Activated CD4-positive, alpha-beta T cell treated with anti-CD3 and anti-CD28 coated beads, Interleukin-2, amount 50 U/mL, for 24 hours (primary cell): ENCODE measurements at regions not wholly inside any gene's neighbourhood (a gene's known extent, or its start where the extent isn't known, plus 50 kb on each side); places are given as distances from the start of the nearest gene placed in this dataset.
"Not testable (repeated sequence)": the region's sequence is repeated elsewhere in the genome, so short reads cannot be mapped to it uniquely, and the experiment has no call there.

ENCODE experiments used
- DNase-seq, 2 donors: peaks; one replicate each; pipeline ENCODE4 v3.0.0-alpha.2; 2020; ENCODE audit warnings: low read depth in 1 of 2, low spot score in 1 of 2

DNA sequence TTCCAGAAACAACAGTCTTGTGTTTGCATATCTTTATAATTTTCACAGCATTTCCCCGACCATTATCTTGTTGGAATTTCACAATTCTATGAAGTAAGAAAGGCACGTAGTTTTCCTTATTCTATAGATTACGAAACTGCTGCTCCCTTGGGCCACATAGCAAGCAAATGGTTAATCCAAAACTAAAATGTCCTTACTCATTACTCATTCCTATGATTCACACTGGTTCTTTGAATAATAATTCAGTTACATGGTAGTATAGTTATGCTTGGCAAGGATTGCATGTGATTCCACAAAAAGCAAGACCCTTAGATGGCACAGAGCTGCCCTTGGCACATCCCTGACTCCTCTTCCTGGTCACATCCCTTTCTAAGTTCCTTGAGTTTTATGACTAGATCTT lies 51.2 kb downstream of the OR13H1 start:
- no peak for DNase-seq

DNA sequence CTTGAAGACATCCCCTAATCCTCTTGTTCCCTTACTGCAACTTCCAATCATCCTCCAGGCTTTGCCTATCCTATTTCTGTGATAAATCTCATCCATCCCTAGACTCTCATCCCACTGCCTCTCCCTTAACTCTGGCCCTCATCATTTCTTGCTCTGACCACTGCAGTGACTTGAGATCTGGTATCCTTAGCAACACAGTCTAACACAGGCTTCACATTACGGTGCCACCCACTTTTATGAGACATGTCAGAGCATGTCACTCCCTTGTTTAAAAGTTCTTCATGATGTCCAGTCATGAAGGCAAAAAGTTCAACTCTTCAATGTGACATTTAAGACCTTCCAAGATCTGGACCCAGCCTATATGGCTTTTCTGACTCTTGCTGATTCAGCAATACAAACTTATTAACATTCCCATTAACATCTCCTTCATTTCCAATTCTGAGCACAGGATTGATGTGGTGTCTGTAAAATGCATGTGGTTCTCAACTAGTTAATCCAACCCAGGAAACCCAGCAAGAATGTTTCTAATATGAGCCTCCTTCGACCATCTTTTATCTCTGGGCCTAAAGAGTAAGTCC lies 64.0 kb downstream of the OR13H1 start:
- no peak for DNase-seq

DNA sequence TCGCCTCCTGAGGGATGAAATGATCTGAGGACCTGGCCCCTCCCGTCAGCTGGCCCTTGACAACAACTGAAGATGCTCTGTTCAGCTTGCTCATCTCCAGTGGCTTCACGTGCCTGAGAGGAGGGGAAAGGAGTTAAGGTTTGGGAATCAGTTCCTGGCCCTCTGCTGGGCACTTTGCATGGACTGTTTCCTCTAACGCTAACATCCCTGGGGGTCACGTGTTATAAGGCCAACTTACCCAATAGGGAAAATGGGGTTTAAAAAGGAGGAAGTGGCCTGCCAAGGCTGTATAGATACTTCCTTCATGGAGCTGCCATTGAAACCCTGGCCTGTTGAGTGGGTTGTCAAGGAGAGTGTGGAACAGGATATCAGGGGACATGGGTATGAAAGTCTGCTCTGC lies 65.6 kb downstream of the OR13H1 start:
- no peak for DNase-seq

DNA sequence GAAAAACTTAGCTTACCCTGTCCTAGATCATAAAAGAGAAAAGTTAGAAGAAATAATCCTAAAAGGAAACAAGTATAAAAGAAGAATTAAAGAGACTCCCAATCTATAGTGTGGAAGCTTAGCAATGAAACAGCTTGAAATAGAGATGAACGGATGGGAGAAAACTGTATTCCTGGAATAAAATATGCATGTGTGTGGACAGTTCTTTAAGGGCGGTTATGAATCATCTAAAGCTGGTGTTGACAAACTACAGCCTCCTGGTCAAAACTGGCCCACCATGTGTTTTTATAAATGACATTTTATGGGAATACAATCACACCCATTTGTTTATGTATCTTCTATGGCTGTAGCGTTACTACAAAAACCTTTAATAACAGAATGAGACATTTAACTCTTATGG lies 69.4 kb downstream of the OR13H1 start:
- no peak for DNase-seq

DNA sequence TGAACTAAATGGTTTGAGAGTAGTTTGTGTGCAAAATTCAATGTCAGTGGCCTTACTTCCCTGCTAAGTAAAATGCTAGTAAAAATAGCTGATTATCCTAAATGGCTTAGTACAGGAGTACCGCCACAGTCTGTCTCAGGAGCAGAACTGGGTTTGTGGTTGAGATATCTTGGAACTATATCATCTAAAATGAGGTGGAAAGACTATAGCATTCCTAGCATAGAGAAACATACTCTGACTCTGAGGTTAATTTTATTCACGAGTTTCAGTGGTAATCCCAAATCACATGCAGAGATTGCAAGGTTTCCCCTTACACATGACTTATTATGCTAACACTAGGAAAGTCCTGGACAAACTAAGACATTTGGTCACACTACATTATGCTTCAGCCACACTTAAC lies 70.4 kb downstream of the OR13H1 start:
- DNase-seq: no peak

DNA sequence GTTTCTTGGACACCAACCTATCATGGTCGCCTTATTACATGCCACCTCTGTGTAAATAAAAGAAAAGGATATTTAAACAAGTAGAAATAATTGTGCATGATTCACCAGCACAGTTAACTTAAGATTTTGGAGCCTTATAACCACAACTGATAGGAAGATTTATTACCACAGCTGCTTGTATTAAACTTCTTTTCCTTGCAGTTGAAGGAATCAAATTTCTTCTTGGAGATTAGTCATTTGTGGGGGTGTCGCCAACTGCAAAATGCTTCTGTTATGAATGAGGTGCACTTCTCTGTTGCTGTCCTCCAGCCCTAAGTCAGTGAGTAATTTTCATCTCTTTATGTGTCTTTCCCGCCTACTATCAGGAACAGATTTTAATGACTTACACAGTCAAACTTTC lies 73.3 kb downstream of the OR13H1 start:
- DNase-seq: no peak

DNA sequence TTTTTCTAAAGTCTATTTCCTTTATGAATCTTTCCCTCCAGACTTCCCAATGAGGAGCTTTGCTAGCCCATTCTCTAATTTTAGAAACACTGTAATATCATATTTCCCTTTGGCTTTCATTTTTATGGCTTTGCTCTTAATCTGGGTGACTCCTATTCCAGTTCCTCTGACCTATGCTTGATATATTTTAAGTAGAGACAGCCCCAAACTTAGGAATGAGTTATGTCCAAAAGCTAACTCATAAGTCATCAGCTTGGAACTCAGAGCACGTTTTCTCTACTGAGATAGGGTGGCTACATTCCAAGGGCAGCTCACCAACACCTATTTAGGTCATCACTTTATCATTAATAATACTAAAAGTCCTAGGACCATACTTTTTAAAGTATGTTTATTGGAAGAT lies 77.8 kb downstream of the OR13H1 start:
- no peak for DNase-seq

DNA sequence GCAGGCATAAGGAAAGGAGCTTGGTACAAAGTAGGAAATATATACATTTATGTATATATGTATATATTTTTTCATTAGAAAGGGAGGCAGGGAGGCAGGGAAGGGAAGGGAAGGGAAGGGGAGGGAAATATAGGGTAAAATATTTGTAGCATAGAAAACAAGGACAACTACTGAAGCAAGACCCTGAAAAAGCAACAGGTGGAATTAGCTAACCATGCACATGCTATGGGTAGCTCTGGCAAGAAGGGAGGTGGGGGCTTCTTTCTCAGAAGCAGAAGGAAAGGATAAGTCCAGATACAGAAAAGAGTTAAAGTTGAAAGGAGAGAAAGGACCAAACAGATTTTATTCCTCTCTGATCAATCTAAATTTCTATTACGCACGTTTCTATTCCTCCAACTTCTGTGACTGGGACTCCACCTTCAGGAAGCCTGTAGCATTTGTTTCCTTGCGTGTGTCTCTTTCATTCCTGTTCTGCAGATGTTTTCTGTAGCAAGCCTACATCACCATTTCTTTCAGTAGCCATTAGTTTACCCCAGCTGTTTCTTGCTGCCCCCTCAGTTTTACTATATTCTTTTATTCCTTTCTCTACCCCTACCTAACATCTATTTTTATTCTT lies 82.9 kb downstream of the OR13H1 start:
- DNase-seq: no peak

DNA sequence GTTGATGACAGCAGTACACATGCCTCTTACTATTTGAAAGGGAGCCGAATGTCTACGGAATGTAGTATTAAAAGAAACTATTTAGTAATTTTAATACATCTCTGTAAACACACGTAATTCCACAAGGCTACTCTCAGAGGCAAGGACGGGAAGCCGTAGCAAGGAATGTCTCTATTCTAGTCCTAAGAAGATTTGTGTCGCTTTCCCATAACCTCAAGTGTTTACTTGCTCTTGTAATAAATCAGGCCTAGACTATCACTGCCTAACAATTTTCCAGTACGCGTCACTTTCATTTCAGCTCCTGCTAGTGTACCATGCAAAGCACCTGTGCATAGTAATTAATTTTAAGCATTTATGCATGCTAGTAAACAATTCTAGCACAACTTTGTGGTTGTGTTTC lies 86.7 kb downstream of the OR13H1 start:
- DNase-seq: no peak

DNA sequence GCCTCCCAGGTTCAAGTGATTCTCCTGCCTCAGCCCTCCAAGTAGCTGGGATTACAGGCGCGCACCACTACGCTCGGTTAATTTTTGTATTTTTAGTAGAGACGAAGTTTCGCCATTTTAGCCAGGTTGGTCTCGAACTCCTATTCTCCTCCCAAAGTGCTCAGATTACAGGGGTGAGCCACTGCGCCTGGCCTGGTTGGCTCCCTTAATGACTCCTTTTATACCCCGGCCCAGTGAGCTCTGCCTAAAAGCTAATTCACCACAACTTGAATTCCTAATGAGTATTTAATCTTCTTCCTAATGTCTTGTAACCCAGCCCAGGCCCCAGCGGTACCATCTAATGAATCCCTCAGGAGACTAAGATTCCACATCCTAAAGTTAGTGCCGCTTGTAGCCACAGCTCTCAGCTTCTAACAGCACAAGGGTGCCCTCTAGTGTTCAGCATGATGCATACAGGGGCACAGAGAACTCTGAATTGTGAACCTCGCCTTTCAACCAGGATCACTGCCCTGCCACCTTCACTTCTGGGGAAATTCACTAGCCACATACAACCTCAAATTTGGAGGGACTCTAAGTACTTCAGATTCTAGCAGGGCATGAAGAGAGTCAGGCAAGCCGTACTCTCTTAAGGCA lies 89.5 kb downstream of the OR13H1 start:
- DNase-seq: peak in 1 of 2 donors; percentile 3

DNA sequence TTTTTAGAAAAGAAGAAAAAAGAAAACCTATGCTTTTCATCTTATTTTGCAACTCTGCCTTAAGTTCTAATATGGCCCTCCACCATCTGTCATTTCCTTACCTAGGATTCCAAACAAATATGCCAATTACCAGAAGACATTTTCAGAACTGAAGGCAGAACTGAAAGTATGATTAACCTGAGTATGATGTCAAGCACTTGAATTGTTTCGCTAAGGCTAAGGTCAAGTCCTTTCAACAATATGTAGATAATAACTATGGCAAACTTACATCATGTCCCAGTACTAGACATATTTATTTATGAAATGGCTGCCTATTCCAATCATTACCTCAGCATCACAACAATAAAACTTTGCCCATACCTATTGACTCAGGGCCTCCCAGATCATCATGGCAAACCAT lies 91.0 kb downstream of the OR13H1 start:
- no peak for DNase-seq

DNA sequence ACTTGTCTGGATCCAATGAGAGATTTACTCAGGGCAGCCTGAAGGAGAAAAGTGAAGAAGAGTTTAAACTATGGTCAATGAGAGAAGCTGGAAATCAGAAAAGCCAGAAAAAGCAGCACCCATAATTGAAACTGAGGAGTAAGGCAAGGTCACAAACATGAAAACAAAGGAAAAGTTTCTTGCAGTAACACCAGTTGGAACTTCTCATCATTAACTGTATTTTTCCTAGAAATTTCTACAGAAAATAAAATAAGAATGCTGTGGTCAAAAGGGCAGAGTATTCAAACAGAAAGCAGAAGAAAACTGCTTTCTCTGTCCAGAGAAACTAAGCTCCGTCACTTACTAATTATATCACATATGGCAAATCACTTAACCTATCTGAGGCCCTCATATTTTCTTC lies 102.2 kb downstream of the OR13H1 start:
- DNase-seq: no peak

DNA sequence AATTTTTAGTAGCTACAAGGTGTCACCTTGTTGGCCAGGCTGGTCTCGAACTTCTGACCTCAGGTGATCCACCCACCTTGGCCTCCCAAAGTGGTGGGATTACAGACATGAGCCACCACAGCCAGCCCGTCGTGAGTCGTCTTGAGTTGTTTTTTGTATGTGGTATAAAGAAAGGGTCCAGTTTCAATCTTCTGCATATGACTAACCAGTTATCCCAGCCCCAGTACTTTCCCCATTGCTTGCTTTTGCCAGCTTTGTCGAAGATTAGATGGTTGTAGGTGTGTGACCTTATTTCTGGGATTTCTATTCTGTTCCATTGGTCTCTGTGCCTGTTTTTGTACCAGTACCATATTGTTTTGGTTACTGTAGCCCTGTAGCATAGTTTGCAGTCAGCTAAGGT lies 105.9 kb downstream of the OR13H1 start:
- DNase-seq: no peak

DNA sequence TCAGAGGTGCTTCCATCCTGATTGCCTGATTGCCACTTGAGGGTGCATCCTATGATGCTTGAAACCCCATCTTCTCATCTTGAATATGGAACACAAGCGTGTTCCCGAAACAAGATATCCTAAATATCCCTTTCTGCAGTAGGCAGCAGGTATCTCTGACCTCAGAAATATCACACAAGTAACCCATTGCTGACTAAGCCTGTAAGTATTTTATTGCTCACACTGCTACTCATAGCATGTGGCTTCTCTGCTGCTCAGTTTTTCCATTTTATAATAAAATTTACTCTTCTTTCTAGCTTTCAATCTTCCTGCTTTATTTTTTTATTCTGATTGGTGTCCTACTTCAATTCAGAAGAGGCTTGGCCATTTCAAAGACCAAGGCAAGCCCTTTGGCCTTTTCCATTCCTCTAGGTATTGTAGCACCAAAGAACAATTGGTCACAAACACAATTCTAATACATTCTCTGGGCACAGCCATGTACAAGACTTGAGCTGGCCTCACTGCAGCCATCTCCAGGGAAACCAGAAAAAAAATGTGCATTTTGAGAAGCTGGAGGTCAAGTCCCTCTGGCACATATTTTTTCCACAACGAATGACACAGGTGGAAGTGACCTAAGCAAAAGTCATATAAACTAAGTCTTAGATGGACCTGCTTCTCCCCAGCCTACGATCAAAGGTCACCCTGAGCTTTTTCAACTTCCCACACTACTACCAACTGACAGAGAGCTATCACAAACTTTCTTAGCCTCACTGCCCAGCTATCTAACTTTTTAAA lies 107.0 kb downstream of the OR13H1 start:
- no peak for DNase-seq

DNA sequence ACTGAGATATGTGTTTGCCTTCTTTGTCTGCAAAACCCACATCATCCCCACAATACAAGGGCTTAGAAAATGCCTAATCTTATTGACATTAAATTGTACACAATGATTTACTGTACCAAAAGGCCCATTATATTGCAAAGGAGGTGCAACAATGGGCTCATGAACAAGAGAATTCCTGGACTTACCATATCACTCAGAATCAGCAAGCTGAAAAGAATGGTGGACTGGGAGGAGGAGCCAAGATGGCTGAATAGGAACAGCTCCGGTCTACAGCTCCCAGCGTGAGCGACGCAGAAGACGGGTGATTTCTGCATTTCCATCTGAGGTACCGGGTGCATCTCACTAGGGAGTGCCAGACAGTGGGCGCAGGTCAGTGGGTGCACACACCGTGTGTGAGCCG lies 119.9 kb downstream of the OR13H1 start:
- DNase-seq: not testable (repeated sequence)

DNA sequence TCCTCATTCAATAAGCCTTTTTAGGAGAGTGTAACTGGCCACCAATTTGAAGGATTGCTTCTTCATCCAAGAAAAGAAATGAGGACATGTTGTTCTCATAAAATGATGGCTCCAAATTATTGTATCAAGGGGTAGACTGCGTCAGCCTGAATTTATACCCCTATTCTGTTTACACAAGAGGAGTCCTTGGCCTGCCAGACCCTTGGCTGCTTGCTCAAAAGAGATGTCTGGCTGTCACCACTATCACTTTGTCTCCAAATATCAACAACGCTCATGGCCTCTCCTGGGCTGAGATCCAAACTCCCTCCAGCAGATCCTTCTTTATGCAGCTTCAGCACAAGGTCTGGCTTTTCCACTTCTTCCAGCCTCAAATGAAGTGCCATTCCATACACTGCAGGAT lies 127.9 kb downstream of the OR13H1 start:
- DNase-seq: no peak

DNA sequence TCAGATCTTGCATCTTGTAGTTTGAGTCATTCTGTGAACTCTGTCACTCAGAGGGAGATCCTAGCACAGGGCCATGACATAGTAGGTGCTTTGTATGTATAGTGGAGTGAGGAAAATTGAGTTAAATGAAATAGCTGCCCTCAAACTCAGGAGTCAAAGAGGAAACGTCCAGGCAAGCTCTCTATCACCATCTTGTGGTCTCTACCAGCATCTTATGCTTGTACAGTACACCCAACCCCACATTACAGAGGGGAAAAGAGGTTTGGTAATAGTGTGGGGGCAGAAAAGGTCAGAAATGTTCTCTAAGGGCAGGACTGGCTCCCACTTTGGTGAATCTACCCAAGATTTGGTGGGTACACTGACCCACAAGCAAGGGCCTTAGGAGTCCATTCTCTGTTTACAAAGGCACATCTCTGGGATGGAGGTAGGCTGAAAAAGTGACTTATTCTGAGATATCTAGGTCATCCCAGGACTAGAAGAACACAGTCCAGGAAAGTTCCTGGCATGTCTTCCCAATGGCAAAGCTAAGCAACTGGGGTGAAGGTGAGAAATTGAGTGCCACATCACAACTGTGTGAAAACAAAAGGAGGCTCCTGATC lies 131.8 kb downstream of the OR13H1 start:
- no peak for DNase-seq

DNA sequence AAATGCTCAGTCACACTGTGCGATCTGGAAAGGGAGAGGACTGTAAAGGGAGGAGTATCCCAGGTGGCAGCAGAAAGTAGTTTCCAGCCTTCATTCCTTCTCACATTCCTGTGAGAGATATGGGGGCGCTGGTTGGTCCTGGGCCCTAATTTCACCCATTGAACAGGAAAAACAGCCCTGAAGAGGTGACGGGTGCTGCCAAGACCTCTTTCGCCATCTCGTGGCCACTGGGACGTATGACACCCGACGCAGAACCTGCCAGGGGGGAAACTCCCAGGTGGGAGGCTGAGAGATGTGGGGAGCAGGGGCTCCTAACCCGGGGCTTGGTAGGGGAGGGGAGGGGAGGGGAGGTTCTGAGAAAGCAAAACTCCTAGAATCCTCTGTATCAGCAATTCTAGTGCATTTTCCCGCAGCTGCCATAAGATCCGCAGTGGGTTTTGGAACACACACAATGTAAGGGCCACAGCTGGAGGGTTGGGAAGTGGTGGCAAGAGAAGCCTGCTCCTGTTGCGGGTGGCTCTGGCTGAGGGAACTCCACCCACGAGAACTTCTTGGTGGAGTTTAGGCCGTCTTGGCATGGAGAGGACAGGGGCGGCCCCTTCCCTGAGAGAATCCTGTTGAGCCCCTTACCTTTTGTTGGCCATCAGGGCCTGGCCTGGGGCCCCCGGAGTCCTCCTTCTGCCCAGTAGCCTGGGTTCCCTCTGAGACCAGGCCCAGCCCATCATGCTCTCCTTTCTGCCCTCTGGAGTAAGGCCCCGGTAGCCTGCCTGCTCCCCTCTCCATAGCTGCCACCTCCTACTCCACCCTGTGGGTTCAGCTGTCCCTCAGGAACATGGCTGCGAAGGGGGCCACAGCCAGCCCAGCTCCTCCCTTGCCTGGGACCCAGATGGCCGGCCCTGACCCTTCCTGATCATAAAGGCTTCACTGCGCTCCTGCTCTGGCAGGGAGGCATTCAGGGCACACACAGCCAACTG lies 134.1 kb downstream of the OR13H1 start:
- peak in 1 of 2 donors; percentile 22 for DNase-seq

DNA sequence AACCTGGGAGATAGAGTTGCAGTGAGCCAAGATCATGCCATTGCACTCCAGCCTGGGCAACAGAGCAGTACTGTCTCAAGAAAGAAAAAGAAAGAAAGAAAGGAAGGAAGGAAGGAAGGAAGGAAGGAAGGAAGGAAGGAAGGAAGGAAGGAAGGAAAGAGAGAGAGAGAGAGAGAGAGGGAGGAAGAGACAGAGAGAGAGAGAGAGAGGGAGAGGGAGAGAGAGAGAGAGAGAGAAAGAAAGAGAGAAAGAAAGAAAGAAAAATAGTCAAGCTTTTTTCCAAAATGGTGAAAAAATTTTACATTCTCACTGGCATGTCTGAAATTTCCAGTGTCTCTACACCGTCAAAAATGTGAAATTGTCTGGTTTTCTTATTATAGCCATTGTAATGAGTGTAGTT lies 138.9 kb downstream of the OR13H1 start:
- not testable (repeated sequence) for DNase-seq

DNA sequence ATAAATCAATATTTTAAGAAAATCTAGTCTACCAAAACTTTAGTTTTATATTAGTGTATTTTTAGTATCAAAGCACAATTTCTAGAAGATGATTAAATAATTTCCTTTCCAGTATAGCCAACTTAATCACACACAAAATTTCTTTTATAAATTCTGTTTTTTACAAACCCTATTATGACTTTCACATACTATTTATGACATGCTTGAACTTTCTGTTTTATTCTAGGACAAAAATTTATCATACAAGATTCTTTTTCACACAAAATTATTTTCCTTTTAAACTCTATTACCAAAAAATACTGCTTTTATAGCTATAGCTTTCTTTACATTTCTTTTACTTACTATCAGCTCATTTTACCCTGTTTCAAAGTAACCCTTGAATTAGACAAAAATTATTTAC lies 149.5 kb downstream of the OR13H1 start:
- DNase-seq: no peak

DNA sequence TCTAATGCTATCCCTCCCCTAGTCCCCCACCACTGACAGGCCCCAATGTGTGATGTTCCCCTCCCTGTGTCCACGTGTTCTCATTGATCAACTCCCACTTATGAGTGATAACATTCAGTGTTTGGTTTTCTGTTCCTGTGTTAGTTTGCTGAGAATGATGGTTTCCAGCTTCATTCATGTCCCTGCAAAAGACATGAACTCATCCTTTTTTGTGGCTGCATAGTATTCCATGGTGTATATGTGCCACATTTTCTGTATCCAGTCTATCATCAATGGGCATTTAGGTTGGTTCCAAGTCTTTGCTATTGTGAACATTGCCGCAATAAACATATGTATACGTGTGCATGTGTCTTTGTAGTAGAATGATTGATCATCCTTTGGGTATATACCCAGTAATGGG lies 153.1 kb downstream of the OR13H1 start:
- DNase-seq: not testable (repeated sequence)
